ENCODE measurements at regions not wholly inside any gene's neighbourhood (a gene's known extent, or its start where the extent isn't known, plus 50 kb on each side); places are given as distances from the start of the nearest gene placed in this dataset.

- DNase-seq = no peak
- H4K20me1 ChIP-seq (ENCODE audit: insufficient read depth) = no peaks in the 10 kb centered on the region
- ChIA-PET POLR2A (no interaction called here), CTCF (no interaction called here)
- no peak overlapping the region for H3K4me3 ChIP-seq (ENCODE audit: low read depth in 2 of 2, low read length in 1 of 2)
- H3K36me3 ChIP-seq (replicated peaks in 1 of 2; ENCODE audit: control insufficient read depth in 1 of 2, insufficient read depth in 2 of 2, low read length in 1 of 2) = no peaks in the 10 kb centered on the region
- 45% methylated on average over 2 of the region's 2 CpGs for WGBS (ENCODE audit: low lambda C conversion rate)
- H3K27ac ChIP-seq (ENCODE audit: low read depth in 2 of 2, low read length in 1 of 2) = no peak overlapping the region
- no peak overlapping the region for H3K9ac ChIP-seq
- 0 out of 2 replicates have a peak, but pooled peaks cover 6% of the 10 kb centered on the region for H3K9me3 ChIP-seq
- H3K27me3 ChIP-seq (ENCODE audit: insufficient read depth) = peaks cover 61% of the 10 kb centered on the region; the same call in 1 of the 2 replicates
- no peak overlapping the region for H2AFZ ChIP-seq (ENCODE audit: low read depth)
- no peaks in the 10 kb centered on the region for H3K9me2 ChIP-seq
- TF ChIP-seq RFX5 (IDR thresholded peaks at IDR 0.05; ENCODE audit: low read length) (no peak), GABPA (IDR thresholded peaks at IDR 0.05; ENCODE audit: low read depth) (no peak)
- H3K4me1 ChIP-seq (ENCODE audit: control insufficient read depth in 1 of 2, insufficient read depth in 2 of 2, low read depth in 1 of 2, low read length in 1 of 2) = no peaks in the 10 kb centered on the region
- no peaks in the 10 kb centered on the region for H3K79me2 ChIP-seq (ENCODE audit: insufficient read depth)
- no peaks in the 10 kb centered on the region for H3F3A ChIP-seq (replicated peaks; ENCODE audit: insufficient read depth)
- no peak overlapping the region for H3K4me2 ChIP-seq
Measured at GRCh38 chr9:671997-672396, 169.5 kb upstream of the DMRT1 start.

- H3K36me3 ChIP-seq (replicated peaks in 1 of 2; ENCODE audit: control insufficient read depth in 1 of 2, insufficient read depth in 2 of 2, low read length in 1 of 2) = no peaks in the 10 kb centered on the region
- H3K4me3 ChIP-seq (ENCODE audit: low read depth in 2 of 2, low read length in 1 of 2) = no peak overlapping the region
- H4K20me1 ChIP-seq (ENCODE audit: insufficient read depth) = no peaks in the 10 kb centered on the region
- no peak overlapping the region for H3K4me2 ChIP-seq
- ChIA-PET POLR2A (no interaction called here), CTCF (no interaction called here)
- no peaks in the 10 kb centered on the region for H3K4me1 ChIP-seq (ENCODE audit: control insufficient read depth in 1 of 2, insufficient read depth in 2 of 2, low read depth in 1 of 2, low read length in 1 of 2)
- H3K27ac ChIP-seq (ENCODE audit: low read depth in 2 of 2, low read length in 1 of 2) = no peak overlapping the region
- TF ChIP-seq USF1 (IDR thresholded peaks at IDR 0.05; ENCODE audit: borderline replicate concordance, low read depth) = no peak
- TF ChIP-seq GABPA (IDR thresholded peaks at IDR 0.05; ENCODE audit: low read depth) = no peak
- TF ChIP-seq REST (IDR thresholded peaks at IDR 0.05; ENCODE audit: low read depth, low read length) = no peak
- TF ChIP-seq ELF1 (IDR thresholded peaks at IDR 0.05) = no peak
- no peak for TF ChIP-seq FOXJ3 (CRISPR knock-in tag; IDR thresholded peaks at IDR 0.05)
- no peak for TF ChIP-seq SMC3 (IDR thresholded peaks at IDR 0.05; ENCODE audit: low read depth, low read length)
- TF ChIP-seq MAX (IDR thresholded peaks at IDR 0.05; ENCODE audit: low read depth) = no peak
- TF ChIP-seq GATA2 (CRISPR knock-in tag; IDR thresholded peaks at IDR 0.05) = no peak
- TF ChIP-seq SIN3A (IDR thresholded peaks at IDR 0.05; ENCODE audit: borderline replicate concordance, low read depth, low read length) = no peak
- TF ChIP-seq CHD2 (IDR thresholded peaks at IDR 0.05; ENCODE audit: low read length, partially characterized antibody) = no peak
- no peak for TF ChIP-seq JUND (IDR thresholded peaks at IDR 0.05)
- TF ChIP-seq TAF1 (IDR thresholded peaks at IDR 0.05; ENCODE audit: borderline replicate concordance, low read depth, low read length) = no peak
- TF ChIP-seq YY1 (IDR thresholded peaks at IDR 0.05; ENCODE audit: low read depth) = no peak
- no peak for TF ChIP-seq FOSL2 (IDR thresholded peaks at IDR 0.05; ENCODE audit: borderline replicate concordance, low read depth)
- no peak for TF ChIP-seq RCOR1 (IDR thresholded peaks at IDR 0.05; ENCODE audit: low read length)
- no peak for TF ChIP-seq RFX5 (IDR thresholded peaks at IDR 0.05; ENCODE audit: low read length)
- no peak for TF ChIP-seq POLR2AphosphoS5 (IDR thresholded peaks at IDR 0.05; ENCODE audit: low read depth, low read length)
- TF ChIP-seq TCF12 (IDR thresholded peaks at IDR 0.05) = no peak
- no peak for TF ChIP-seq EZH2phosphoT487 (IDR thresholded peaks at IDR 0.05; ENCODE audit: borderline replicate concordance, low read depth)
- TF ChIP-seq CTCF (IDR thresholded peaks at IDR 0.05) = no peak
- H2AFZ ChIP-seq (ENCODE audit: low read depth) = no peak overlapping the region
- WGBS (ENCODE audit: low lambda C conversion rate) = 11% methylated on average over 4 of the region's 4 CpGs
- no peak overlapping the region for H3K9ac ChIP-seq
- no peak for DNase-seq
- H3K79me2 ChIP-seq (ENCODE audit: insufficient read depth) = no peaks in the 10 kb centered on the region
- H3K9me2 ChIP-seq = no peaks in the 10 kb centered on the region
- H3K27me3 ChIP-seq (ENCODE audit: insufficient read depth) = peaks cover 52% of the 10 kb centered on the region; the same call in 1 of the 2 replicates
- 0 out of 2 replicates have a peak, but pooled peaks cover 6% of the 10 kb centered on the region for H3K9me3 ChIP-seq
- no peaks in the 10 kb centered on the region for H3F3A ChIP-seq (replicated peaks; ENCODE audit: insufficient read depth)
Measured at GRCh38 chr9:672851-673250, 168.6 kb upstream of the DMRT1 start.

Measured in SK-N-SH (cell line).